GM19455 (cell line): ENCODE measurements at regions not wholly inside any gene's neighbourhood (a gene's known extent, or its start where the extent isn't known, plus 50 kb on each side); places are given as distances from the start of the nearest gene placed in this dataset.
A peak's percentile ranks its signal among the peaks of the same experiment; 100 is the strongest.
"Not testable (repeated sequence)": the region's sequence is repeated elsewhere in the genome, so short reads cannot be mapped to it uniquely, and the experiment has no call there.

ENCODE experiments used
- ATAC-seq: cut with Tn5 transposase; IDR thresholded peaks from one replicate; pipeline ENCODE4 v1.9.1; 2021; ENCODE audit not compliant: unreplicated experiment

DNA sequence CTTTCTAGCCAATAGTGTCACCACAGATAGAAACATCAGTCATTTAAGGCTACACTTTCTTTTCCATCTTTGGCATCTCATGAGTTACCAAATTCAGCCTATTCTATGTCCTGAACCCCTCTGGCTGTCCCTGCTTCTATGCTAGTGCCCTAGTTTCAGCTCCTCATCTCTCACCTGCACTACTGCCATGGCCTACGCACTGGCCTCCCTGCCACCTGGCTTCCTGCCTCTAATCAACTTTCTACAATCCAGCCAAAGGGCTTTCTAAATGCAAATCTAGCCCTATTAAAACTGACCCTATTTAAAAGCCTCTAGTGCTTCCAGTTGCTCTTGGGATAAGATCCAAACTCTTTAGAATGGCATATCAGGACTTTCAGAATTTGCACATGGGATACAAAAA is 482.9 kb downstream of the TMEM38B start:
- ATAC-seq = no peak

GRCh38 chr9:106179191-106179590 is 484.9 kb downstream of the TMEM38B start:
- ATAC-seq = no peak

GRCh38 chr9:106203815-106204516 is 509.6 kb downstream of the TMEM38B start:
- not testable (repeated sequence) for ATAC-seq

DNA sequence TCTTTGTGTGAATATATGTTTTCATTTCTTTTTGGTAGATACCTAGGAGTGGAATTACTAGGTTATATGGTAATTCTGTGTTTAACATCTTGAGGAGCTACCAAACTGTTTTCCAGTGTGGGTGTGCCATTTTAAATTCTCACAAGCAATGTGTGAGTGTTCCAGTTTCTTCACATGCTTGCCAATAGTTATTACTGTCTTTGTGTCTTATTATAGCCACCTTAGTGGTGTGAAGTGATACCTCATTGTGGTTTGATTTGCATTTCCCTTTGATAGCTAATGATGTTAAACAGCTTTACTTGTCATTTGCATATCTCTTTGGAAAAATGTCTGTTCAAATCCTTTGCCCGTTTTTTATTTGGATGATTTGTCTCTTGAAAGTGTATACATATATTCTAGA is 513.0 kb downstream of the TMEM38B start:
- ATAC-seq = no peak

DNA sequence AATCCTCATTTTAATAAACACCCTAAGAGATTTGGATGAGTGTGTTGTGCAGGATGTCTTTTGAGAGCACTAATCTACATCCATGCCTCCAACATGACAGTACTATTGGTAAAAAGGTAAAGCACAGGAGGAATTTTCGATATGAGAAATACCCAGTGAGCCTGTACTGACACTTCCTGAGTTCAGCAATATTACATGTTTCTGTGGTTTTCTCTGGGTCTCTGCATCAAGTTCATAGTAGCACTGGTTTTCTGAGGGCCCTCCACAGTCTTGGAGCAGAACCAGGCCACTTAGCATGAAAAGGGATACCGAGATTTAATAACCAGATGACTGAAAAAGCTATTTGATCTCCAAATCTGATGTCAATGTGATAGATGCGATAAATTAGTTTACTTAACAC is 524.1 kb downstream of the TMEM38B start:
- peak; percentile 55 for ATAC-seq

- no peak for ATAC-seq
Observed at GRCh38 chr9:106218854-106219253, 524.5 kb downstream of the TMEM38B start.

DNA sequence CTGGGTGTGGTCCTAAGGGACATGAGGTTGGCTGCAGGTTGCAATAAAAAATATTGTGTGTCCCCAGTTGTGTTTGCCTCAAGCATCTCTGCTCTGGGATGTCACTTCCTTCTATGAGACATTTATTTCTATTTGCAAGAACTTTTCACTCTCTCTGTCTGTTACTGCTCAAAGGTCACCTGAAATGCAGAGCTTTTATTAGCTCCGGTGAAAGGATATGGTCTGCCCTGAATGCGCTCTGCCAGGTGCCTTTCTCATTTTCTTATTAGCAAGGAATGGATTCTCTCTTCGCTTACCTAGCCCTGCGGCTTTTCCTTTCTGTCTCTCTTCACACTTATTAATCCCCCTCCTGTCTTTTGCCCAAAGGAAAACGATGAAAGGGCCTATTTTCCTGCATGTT is 526.1 kb downstream of the TMEM38B start:
- no peak for ATAC-seq

GRCh38 chr9:106228861-106229260 is 534.5 kb downstream of the TMEM38B start:
- no peak for ATAC-seq

- no peak for ATAC-seq
Observed at GRCh38 chr9:106233116-106233515, 538.8 kb downstream of the TMEM38B start.

DNA sequence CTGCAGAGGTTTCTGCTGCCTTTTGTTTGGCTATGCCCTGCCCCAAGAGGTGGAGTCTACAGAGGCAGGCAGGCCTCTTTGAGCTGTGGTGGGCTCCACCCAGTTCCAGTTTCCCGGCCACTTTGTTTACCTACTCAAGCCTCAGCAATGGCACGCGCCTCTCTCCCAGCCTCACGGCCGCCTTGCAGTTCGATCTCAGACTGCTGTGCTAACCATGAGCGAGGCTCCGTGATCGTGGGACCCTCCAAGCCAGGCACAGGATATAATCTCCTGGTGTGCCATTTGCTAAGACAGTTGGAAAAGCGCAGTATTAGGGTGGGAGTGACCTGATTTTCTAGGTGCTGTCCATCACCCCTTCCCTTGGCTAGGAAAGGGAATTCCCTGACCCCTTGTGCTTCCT is 566.6 kb downstream of the TMEM38B start:
- ATAC-seq = not testable (repeated sequence)

DNA sequence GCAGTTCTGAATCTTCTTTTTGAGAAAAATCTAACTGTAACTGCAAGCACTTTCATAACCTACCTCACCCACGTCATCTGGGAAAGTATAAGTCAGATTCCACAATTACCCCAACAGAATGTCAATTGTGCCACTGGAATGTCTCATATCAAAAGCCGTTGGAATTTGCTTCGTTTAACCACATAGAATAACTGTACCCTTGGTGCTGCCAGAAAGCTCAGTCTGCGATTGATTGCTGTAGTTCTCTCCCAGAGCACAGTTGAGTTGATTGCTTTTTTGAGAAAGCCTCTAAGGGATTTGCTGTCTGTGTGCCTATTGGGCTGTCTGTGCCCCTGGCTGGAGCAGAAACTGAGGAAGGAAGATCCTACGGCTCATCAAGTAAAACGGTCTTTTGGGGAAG is 583.6 kb downstream of the TMEM38B start:
- ATAC-seq = no peak

DNA sequence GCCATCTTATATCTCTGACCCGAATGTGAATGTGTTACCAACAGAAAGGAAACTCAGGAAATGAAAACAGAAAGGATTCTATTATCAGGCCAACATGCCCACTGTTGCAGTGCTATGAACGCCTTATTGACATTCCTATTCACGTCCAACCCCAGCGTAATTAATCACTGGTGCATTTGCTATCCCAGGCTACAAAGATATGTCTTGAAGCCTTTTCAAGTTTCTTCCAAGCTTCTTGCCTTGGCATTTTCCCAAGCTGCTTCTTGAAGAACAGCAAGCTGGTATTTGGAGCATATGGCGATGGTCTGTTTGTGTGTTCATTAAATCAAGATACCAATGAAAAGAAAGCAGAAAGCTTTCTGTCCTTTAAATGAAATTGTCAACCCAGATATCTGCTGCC is 579.2 kb upstream of the ZNF462 start:
- no peak for ATAC-seq

- ATAC-seq = no peak
Observed at GRCh38 chr9:106284296-106284695, 578.7 kb upstream of the ZNF462 start.

GRCh38 chr9:106286249-106286648 is 576.7 kb upstream of the ZNF462 start:
- ATAC-seq = no peak

DNA sequence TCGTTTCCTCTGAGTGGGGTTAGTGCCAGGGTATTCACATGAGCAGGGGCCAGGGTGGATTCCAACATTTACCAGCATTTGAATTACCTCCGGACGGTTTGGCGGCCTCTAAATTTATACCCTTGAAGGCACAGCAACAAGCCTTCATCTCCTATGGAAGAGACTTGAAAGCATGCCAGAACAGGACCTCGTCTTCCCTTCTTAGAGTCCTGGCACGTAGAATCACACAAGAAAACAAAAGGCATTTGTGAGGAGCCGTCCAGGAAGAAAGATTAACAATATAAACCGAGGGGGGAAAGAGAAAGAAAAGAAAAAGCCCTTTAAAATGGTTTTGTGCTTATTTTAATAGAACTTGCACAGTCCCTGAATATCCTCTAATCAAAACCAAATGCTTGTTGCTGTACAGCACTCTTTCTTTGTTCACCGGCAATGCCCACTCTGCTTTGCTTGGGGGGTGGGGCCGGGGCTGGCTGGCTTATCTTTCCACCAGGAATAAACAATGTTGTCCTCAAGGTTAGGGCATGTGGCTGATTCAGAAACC is 575.8 kb upstream of the ZNF462 start:
- ATAC-seq = no peak

- no peak for ATAC-seq
Observed at GRCh38 chr9:106287731-106288130, 575.2 kb upstream of the ZNF462 start.

DNA sequence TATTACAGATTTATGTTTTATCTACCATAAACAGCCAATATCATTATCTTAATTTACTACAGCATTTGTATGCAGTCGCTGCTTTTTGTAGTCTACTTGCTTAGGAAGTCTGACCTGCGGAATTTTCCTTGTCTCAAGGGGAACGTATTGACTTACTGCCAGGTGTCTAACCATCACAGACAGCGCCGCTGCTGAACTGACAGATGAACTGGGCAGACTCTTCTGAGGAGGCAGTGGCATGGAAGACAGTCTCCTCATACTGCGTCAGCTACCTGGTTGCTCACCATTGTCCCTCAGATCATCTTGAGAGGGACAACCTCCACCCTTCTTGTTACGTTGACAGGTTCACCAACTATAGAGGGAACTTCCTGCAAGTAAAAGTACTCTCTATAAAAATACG is 574.3 kb upstream of the ZNF462 start:
- ATAC-seq = no peak

DNA sequence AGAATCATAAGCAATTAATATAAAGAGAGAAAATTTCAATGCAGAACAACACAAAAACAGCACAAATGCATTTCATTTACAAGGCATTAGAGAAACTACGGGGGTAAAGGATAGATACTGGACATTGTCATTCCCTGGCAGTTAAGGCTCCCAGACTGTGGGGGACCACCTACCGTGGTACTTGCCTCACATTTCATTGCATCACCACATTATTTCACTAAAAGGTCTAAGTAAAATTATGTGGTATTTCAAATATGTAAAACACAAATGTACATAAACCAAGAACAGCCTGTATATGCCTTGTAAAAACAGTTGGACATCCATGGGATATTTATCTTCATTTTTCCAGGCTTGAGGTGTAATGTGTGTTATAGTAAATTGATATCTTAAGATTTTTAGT is 571.2 kb upstream of the ZNF462 start:
- ATAC-seq = no peak

DNA sequence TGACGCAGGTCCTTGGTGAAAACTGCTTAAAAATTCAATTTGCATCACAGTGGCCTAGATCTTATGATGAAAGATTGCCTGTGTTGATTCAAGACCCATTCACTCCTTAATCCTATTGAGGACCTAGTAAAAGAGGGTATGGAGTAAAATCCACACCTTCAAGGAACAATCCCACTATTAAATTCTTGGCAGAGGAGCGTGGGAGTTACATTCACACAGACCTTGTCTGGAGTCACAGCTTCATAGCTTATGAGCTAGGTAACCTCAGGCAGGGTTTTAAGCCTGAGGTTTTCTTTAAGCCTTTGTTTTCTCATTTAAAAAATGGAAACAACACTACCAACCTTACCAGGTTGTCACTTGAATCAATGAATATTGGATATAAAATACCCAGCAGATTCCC is 566.5 kb upstream of the ZNF462 start:
- ATAC-seq = no peak

GRCh38 chr9:106298997-106299396 is 564.0 kb upstream of the ZNF462 start:
- no peak for ATAC-seq

DNA sequence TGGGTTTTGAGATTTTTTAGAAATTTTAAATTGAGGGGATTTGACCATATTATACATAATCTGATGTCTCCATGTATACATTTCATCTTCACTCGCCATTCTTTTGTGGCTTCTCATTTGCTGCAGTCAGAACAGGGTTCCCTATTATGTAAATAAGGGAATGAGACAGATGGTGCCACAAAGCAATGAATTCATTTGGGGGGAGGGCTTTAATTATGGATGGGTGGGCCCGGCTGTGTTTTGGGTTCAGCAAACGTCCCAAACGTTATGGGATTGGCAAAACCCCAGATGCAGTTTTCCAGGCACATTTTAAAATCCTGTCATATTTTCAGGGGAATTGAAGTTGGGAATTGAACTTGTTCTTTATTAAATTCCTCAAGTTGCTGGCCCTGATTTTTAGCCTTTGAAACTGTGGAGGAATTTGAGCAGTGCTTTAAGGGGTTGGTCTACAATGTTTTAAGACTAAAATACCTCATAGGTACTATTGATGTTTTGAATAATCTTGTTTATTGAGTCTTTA is 558.5 kb upstream of the ZNF462 start:
- ATAC-seq = no peak

DNA sequence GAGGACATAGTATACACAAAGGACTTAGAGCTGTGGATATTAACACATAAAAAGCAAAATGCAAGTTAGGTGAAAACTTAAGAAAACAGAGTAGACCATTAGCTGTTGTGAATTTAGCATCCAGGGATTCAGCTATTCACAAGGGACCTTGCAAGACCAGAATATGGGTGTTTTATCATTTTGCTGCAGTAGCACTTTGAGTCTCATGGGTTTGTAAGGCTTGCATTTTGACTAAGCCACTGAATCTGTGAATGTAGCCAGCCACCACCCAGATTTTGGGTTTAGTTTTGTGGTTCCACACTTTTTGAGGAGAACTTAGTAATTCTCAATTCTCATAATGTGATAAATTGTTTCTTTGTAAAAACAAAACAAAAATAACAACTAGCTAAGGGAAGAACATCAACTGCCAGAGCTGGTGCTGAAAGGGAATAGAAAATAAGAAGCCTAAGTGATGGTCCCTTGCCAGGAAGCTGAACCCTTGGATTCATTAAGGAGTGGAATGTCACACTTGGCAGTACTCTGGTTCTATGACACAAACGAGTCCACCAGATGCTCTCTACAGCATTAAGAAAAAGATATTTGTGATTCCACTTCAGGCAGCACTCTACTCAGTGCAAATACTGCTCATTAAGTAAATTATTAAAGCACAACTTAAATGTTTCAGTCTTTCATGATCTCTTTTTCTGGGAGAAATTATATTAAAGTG is 557.4 kb upstream of the ZNF462 start:
- ATAC-seq = no peak
